Progenitor cell of endocrine pancreas (in vitro differentiated cells): ENCODE measurements at regions not wholly inside any gene's neighbourhood (a gene's known extent, or its start where the extent isn't known, plus 50 kb on each side); places are given as distances from the start of the nearest gene placed in this dataset.

Experiments
- DNase-seq: peaks from one replicate; pipeline ENCODE4 v3.0.0; 2021; ENCODE audit warnings: low spot score; ENCODE audit not compliant: unreplicated experiment
- H3K27ac Mint-ChIP-seq: 2 replicates; pipeline ENCODE4 v1.8.0; 2021; ENCODE audit warnings: mild to moderate bottlenecking, moderate library complexity, mixed read lengths
- H3K27me3 Mint-ChIP-seq: 2 replicates; pipeline ENCODE4 v1.8.0; 2021; ENCODE audit warnings: mixed read lengths
- H3K36me3 Mint-ChIP-seq: 2 replicates; pipeline ENCODE4 v1.8.0; 2022; ENCODE audit warnings: mixed read lengths; ENCODE audit not compliant: insufficient read depth
- H3K4me1 Mint-ChIP-seq: 2 replicates; pipeline ENCODE4 v1.8.0; 2021; ENCODE audit warnings: low read depth, mixed read lengths
- H3K4me3 Mint-ChIP-seq: 2 replicates; pipeline ENCODE4 v1.8.0; 2021; ENCODE audit warnings: low read depth, mild to moderate bottlenecking, moderate library complexity, mixed read lengths
- H3K9me3 Mint-ChIP-seq: 2 replicates; pipeline ENCODE4 v1.8.0; 2021; ENCODE audit warnings: low read depth, mixed read lengths
- CTCF ChIP-seq: fragments of 200-600 bp; sonication (generic); IDR thresholded peaks from one replicate; pipeline ENCODE4 v1.5.0; 2021; ENCODE audit warnings: antibody characterized with exemption, mild to moderate bottlenecking; ENCODE audit not compliant: unreplicated experiment

- no peaks in the 10 kb centered on the region for H3K36me3 Mint-ChIP-seq
- H3K9me3 Mint-ChIP-seq: peaks cover 10% of the 10 kb centered on the region
- no peak overlapping the region for H3K4me3 Mint-ChIP-seq
- TF ChIP-seq CTCF: no peak
- no peak for DNase-seq
- peaks cover 6% of the 10 kb centered on the region for H3K4me1 Mint-ChIP-seq
- H3K27me3 Mint-ChIP-seq: no peaks in the 10 kb centered on the region
- H3K27ac Mint-ChIP-seq: no peak overlapping the region
Measured at GRCh38 chr18:67380867-67381266, 135.7 kb downstream of the DSEL start.

- Mint-ChIP-seq H3K36me3 (no peaks in the 10 kb centered on the region), H3K4me3 (no peak overlapping the region), H3K27ac (no peak overlapping the region), H3K9me3 (peaks cover 10% of the 10 kb centered on the region), H3K27me3 (no peaks in the 10 kb centered on the region), H3K4me1 (no peaks in the 10 kb centered on the region)
- DNase-seq: no peak
- TF ChIP-seq CTCF: no peak
Measured at GRCh38 chr18:67379981-67380380, 136.5 kb downstream of the DSEL start.

GRCh38 chr18:67376372-67376771 is 140.1 kb downstream of the DSEL start:
- H3K27ac Mint-ChIP-seq: no peak overlapping the region
- H3K36me3 Mint-ChIP-seq: no peaks in the 10 kb centered on the region
- no peaks in the 10 kb centered on the region for H3K4me1 Mint-ChIP-seq
- DNase-seq: no peak
- TF ChIP-seq CTCF: no peak
- H3K4me3 Mint-ChIP-seq: no peak overlapping the region
- H3K27me3 Mint-ChIP-seq: no peaks in the 10 kb centered on the region
- H3K9me3 Mint-ChIP-seq: peaks cover 10% of the 10 kb centered on the region

- Mint-ChIP-seq H3K4me1 (no peaks in the 10 kb centered on the region), H3K36me3 (no peaks in the 10 kb centered on the region), H3K27me3 (no peaks in the 10 kb centered on the region), H3K27ac (no peak overlapping the region), H3K4me3 (no peak overlapping the region), H3K9me3 (peaks cover 10% of the 10 kb centered on the region)
- TF ChIP-seq CTCF: no peak
- DNase-seq: no peak
Measured at GRCh38 chr18:67373636-67374035, 142.9 kb downstream of the DSEL start.

GRCh38 chr18:67367540-67367939 is 149.0 kb downstream of the DSEL start:
- no peaks in the 10 kb centered on the region for H3K9me3 Mint-ChIP-seq
- TF ChIP-seq CTCF: no peak
- H3K27me3 Mint-ChIP-seq: no peaks in the 10 kb centered on the region

More at GRCh38 chr18:67367540-67367939, 149.0 kb downstream of the DSEL start:
- H3K4me1 Mint-ChIP-seq: no peaks in the 10 kb centered on the region
- H3K27ac Mint-ChIP-seq: no peak overlapping the region
- H3K4me3 Mint-ChIP-seq: no peak overlapping the region
- DNase-seq: no peak
- no peaks in the 10 kb centered on the region for H3K36me3 Mint-ChIP-seq
